ENCODE measurements at regions not wholly inside any gene's neighbourhood (a gene's known extent, or its start where the extent isn't known, plus 50 kb on each side); places are given as distances from the start of the nearest gene placed in this dataset.
"Not testable (repeated sequence)": the region's sequence is repeated elsewhere in the genome, so short reads cannot be mapped to it uniquely, and the experiment has no call there.

- ChIA-PET CTCF (no interaction called here), POLR2A (no interaction called here)
- Histone ChIP-seq H3K27me3 (replicated peaks in 1 of 2; ENCODE audit: control insufficient read depth in 2 of 2, extremely low read depth in 1 of 2, insufficient read depth in 2 of 2, low read length in 1 of 2) (no peaks in the 10 kb centered on the region), H3K36me3 (ENCODE audit: control insufficient read depth in 2 of 2, extremely low read depth in 1 of 2, insufficient read depth in 1 of 2, low read length in 1 of 2) (no peaks in the 10 kb centered on the region), H3K4me3 (ENCODE audit: control insufficient read depth in 1 of 2, extremely low read depth in 1 of 2, low read length in 1 of 2) (no peak overlapping the region), H3K27ac (ENCODE audit: low read length) (no peak overlapping the region), H3K9me3 (no peaks in the 10 kb centered on the region), H3K4me1 (ENCODE audit: control insufficient read depth in 1 of 2, extremely low read depth in 1 of 2, insufficient read depth in 2 of 2, low read length in 2 of 2) (no peaks in the 10 kb centered on the region)
- no peak overlapping the region for H3K27ac Mint-ChIP-seq
- no peaks in the 10 kb centered on the region for H3K4me1 Mint-ChIP-seq
- peaks cover 7 to 20% (median 7%) of the 10 kb centered on the region in 3 donors for H3K9me3 Mint-ChIP-seq
- H3K4me3 Mint-ChIP-seq, result no peak overlapping the region
- DNase-seq, result no peak
- ATAC-seq (replicated peaks in 1 of 4), result no peak
- WGBS (ENCODE audit: insufficient coverage), result 33% methylated on average over 1 of the region's 3 CpGs
- H3K27me3 Mint-ChIP-seq, result no peaks in the 10 kb centered on the region
- no peaks in the 10 kb centered on the region for H3K36me3 Mint-ChIP-seq
Observed at GRCh38 chr7:9507290-9507689, 1073.9 kb downstream of the NXPH1 start.

DNA sequence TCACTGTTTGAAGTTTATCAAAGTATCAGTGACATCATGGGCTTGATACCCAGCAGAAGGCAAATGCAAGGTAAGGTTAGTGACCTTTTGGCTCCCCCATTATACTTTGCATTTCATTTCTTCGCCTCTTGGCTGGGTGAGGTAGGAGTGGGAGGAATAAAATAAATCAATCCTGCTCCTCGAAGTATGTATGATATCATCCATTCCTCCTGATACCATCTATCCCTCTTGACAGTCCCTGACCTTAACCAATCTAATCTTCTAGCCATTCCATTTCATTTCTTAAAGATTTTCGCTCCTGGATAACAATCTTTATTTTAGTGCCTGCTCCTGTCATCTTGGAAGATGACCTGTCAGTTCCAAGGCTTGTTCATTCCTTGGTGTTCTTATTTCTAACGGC is 1083.3 kb downstream of the NXPH1 start:
- 25% methylated on average over 2 of the region's 4 CpGs for WGBS (ENCODE audit: insufficient coverage)

DNA sequence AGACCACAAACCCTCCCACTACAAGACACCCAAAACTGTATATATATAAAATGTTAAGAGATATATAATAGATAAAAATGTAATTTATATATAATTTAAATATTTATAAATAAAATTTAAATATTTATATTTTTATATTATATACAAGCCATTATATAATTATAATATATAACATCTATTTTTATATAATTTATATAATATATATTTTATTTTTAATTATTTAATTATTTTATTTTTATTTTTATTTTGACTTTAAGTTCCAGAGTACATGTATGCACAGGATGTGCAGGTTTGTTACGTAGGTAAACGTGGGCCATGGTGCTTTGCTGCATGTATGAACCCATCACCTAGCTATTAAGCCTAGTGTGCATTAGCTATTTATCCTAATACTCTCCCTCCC is 1090.2 kb downstream of the NXPH1 start:
- Mint-ChIP-seq H3K27me3 (no peaks in the 10 kb centered on the region), H3K4me1 (no peaks in the 10 kb centered on the region), H3K9me3 (peaks cover 0 to 10% (median 5%) of the 10 kb centered on the region in 3 donors), H3K27ac (no peak overlapping the region), H3K36me3 (no peaks in the 10 kb centered on the region), H3K4me3 (no peak overlapping the region)
- no peaks in the 10 kb centered on the region for H3K36me3 ChIP-seq (ENCODE audit: control insufficient read depth in 2 of 2, extremely low read depth in 1 of 2, insufficient read depth in 1 of 2, low read length in 1 of 2)
- H3K4me1 ChIP-seq (ENCODE audit: control insufficient read depth in 1 of 2, extremely low read depth in 1 of 2, insufficient read depth in 2 of 2, low read length in 2 of 2), result no peaks in the 10 kb centered on the region
- ATAC-seq (replicated peaks in 1 of 4) (no peak), DNase-seq (no peak)
- ChIA-PET CTCF (no interaction called here), POLR2A (interaction anchor here in 1 of 2 donors (0.6 kb wide), 1 partner anchor 11 kb away, joined by 8 read pairs; no protein-coding TSS in a partner anchor)
- H3K27me3 ChIP-seq (replicated peaks in 1 of 2; ENCODE audit: control insufficient read depth in 2 of 2, extremely low read depth in 1 of 2, insufficient read depth in 2 of 2, low read length in 1 of 2), result no peaks in the 10 kb centered on the region
- WGBS (ENCODE audit: insufficient coverage), result no CpG with 5 or more reads among the region's 2 CpGs
- no peak overlapping the region for H3K27ac ChIP-seq (ENCODE audit: low read length)
- no peak overlapping the region for H3K4me3 ChIP-seq (ENCODE audit: control insufficient read depth in 1 of 2, extremely low read depth in 1 of 2, low read length in 1 of 2)
- no peaks in the 10 kb centered on the region for H3K9me3 ChIP-seq

More for the DNA sequence above, 1083.3 kb downstream of the NXPH1 start:
- H3K36me3 ChIP-seq (ENCODE audit: control insufficient read depth in 2 of 2, extremely low read depth in 1 of 2, insufficient read depth in 1 of 2, low read length in 1 of 2), result no peaks in the 10 kb centered on the region
- no peak overlapping the region for H3K27ac ChIP-seq (ENCODE audit: low read length)
- no peaks in the 10 kb centered on the region for H3K36me3 Mint-ChIP-seq
- CTCF ChIA-PET, result no interaction called here
- no peaks in the 10 kb centered on the region for H3K27me3 Mint-ChIP-seq
- no peaks in the 10 kb centered on the region for H3K4me1 Mint-ChIP-seq
- H3K9me3 ChIP-seq, result peaks cover 2% of the 10 kb centered on the region
- no peak overlapping the region for H3K27ac Mint-ChIP-seq
- no peak overlapping the region for H3K4me3 ChIP-seq (ENCODE audit: control insufficient read depth in 1 of 2, extremely low read depth in 1 of 2, low read length in 1 of 2)
- ATAC-seq (replicated peaks in 1 of 4) (no peak), DNase-seq (no peak)
- no peaks in the 10 kb centered on the region for H3K27me3 ChIP-seq (replicated peaks in 1 of 2; ENCODE audit: control insufficient read depth in 2 of 2, extremely low read depth in 1 of 2, insufficient read depth in 2 of 2, low read length in 1 of 2)
- no peaks in the 10 kb centered on the region for H3K4me1 ChIP-seq (ENCODE audit: control insufficient read depth in 1 of 2, extremely low read depth in 1 of 2, insufficient read depth in 2 of 2, low read length in 2 of 2)
- peaks cover 10 to 15% (median 13%) of the 10 kb centered on the region in 3 donors for H3K9me3 Mint-ChIP-seq
- H3K4me3 Mint-ChIP-seq, result no peak overlapping the region
- POLR2A ChIA-PET, result no interaction called here

- H3K4me3 Mint-ChIP-seq; H3K36me3 ChIP-seq (ENCODE audit: control insufficient read depth in 2 of 2, extremely low read depth in 1 of 2, insufficient read depth in 1 of 2, low read length in 1 of 2); H3K27ac Mint-ChIP-seq; H3K4me3 ChIP-seq (ENCODE audit: control insufficient read depth in 1 of 2, extremely low read depth in 1 of 2, low read length in 1 of 2); H3K4me1 ChIP-seq (ENCODE audit: control insufficient read depth in 1 of 2, extremely low read depth in 1 of 2, insufficient read depth in 2 of 2, low read length in 2 of 2); ATAC-seq (replicated peaks in 1 of 4); H3K9me3 ChIP-seq; DNase-seq; POLR2A ChIA-PET; H3K36me3 Mint-ChIP-seq; CTCF ChIA-PET; H3K4me1 Mint-ChIP-seq; H3K27me3 Mint-ChIP-seq; H3K27ac ChIP-seq (ENCODE audit: low read length); H3K27me3 ChIP-seq (replicated peaks in 1 of 2; ENCODE audit: control insufficient read depth in 2 of 2, extremely low read depth in 1 of 2, insufficient read depth in 2 of 2, low read length in 1 of 2): not testable (repeated sequence)
- peaks cover 5 to 23% (median 12%) of the 10 kb centered on the region in 3 donors for H3K9me3 Mint-ChIP-seq
- WGBS (ENCODE audit: insufficient coverage), result no CpG with 5 or more reads among the region's 4 CpGs
Observed at GRCh38 chr7:9552431-9552830, 1119.0 kb downstream of the NXPH1 start.

DNA sequence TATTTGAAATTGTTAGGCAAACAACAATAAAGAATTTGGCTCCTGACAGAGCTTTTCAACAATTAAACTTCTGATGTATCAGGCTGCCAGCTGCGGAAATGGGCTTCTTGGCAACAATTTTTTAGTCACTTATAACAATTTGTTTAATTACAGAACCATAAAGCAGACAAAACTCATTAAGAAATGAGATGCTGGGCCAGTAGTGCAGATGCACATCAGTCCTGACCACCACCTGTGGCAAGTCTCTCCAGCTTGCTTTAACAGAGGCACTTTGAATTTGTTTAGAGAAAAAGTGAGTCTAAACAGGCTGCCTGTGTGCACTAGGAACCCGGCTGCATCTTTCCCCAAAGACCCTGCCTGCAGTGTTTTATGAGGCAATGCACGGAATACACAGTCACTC is 1124.4 kb downstream of the NXPH1 start:
- Histone ChIP-seq H3K27me3 (replicated peaks in 1 of 2; ENCODE audit: control insufficient read depth in 2 of 2, extremely low read depth in 1 of 2, insufficient read depth in 2 of 2, low read length in 1 of 2) (no peaks in the 10 kb centered on the region), H3K4me3 (ENCODE audit: control insufficient read depth in 1 of 2, extremely low read depth in 1 of 2, low read length in 1 of 2) (no peak overlapping the region), H3K4me1 (ENCODE audit: control insufficient read depth in 1 of 2, extremely low read depth in 1 of 2, insufficient read depth in 2 of 2, low read length in 2 of 2) (no peaks in the 10 kb centered on the region), H3K36me3 (ENCODE audit: control insufficient read depth in 2 of 2, extremely low read depth in 1 of 2, insufficient read depth in 1 of 2, low read length in 1 of 2) (no peaks in the 10 kb centered on the region), H3K9me3 (no peaks in the 10 kb centered on the region), H3K27ac (ENCODE audit: low read length) (no peak overlapping the region)
- ATAC-seq (replicated peaks in 1 of 4) (no peak), DNase-seq (no peak)
- Mint-ChIP-seq H3K27ac (no peak overlapping the region), H3K4me1 (no peaks in the 10 kb centered on the region), H3K9me3 (peaks cover 0 to 7% (median 5%) of the 10 kb centered on the region in 3 donors), H3K36me3 (no peaks in the 10 kb centered on the region), H3K4me3 (no peak overlapping the region), H3K27me3 (no peaks in the 10 kb centered on the region)
- no CpG with 5 or more reads among the region's 3 CpGs for WGBS (ENCODE audit: insufficient coverage)
- ChIA-PET POLR2A (no interaction called here), CTCF (no interaction called here)

DNA sequence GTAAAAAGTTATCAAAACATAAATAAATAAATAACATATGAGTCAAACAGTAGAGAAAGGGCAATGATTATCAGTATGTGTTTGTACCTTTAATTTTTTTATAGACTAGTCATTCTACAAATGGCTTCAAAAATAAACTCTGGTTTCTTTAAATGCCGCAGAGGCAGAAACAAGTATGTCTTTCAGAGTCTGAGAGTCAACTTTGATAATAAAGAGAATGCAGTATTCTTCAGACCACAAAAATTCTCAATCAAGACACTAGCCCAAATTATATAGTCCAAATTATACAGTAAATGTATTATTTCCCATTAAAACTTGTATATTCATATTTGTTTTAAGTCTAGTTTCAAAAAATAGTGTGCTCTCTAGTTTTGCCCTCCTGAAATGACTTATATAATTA is 1142.3 kb downstream of the NXPH1 start:
- H3K4me1 Mint-ChIP-seq, result no peaks in the 10 kb centered on the region
- DNase-seq (no peak), ATAC-seq (replicated peaks in 1 of 4) (no peak)
- Histone ChIP-seq H3K36me3 (ENCODE audit: control insufficient read depth in 2 of 2, extremely low read depth in 1 of 2, insufficient read depth in 1 of 2, low read length in 1 of 2) (no peaks in the 10 kb centered on the region), H3K4me3 (ENCODE audit: control insufficient read depth in 1 of 2, extremely low read depth in 1 of 2, low read length in 1 of 2) (no peak overlapping the region), H3K4me1 (ENCODE audit: control insufficient read depth in 1 of 2, extremely low read depth in 1 of 2, insufficient read depth in 2 of 2, low read length in 2 of 2) (no peaks in the 10 kb centered on the region), H3K27me3 (replicated peaks in 1 of 2; ENCODE audit: control insufficient read depth in 2 of 2, extremely low read depth in 1 of 2, insufficient read depth in 2 of 2, low read length in 1 of 2) (no peaks in the 10 kb centered on the region), H3K9me3 (no peaks in the 10 kb centered on the region), H3K27ac (ENCODE audit: low read length) (no peak overlapping the region)
- no peaks in the 10 kb centered on the region for H3K27me3 Mint-ChIP-seq
- no CpG with 5 or more reads among the region's 1 CpG for WGBS (ENCODE audit: insufficient coverage)
- CTCF ChIA-PET, result no interaction called here
- H3K9me3 Mint-ChIP-seq, result peaks cover 5 to 18% (median 12%) of the 10 kb centered on the region in 3 donors
- H3K36me3 Mint-ChIP-seq, result no peaks in the 10 kb centered on the region
- no peak overlapping the region for H3K27ac Mint-ChIP-seq
- POLR2A ChIA-PET, result no interaction called here
- no peak overlapping the region for H3K4me3 Mint-ChIP-seq

DNA sequence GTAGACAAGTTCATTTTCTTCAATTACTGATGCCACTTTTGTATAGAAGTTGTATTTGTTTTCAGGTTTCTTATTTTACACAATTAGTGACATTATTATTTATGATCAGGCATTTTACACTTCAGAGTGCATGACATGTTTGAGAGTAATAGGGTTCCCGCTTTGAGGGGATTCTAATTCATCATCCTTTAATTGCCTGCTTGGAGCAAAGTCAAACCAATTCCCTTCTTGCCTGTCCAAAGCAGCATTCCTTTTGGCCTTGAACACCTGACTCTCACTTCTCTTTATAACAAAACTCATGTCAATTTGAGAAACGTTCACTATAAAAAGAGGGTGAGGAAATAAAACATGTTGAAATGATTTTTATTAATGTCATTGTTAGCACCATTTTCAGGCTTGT is 1149.4 kb downstream of the NXPH1 start:
- H3K27me3 Mint-ChIP-seq, result no peaks in the 10 kb centered on the region
- H3K36me3 Mint-ChIP-seq, result no peaks in the 10 kb centered on the region

More for the DNA sequence above, 1149.4 kb downstream of the NXPH1 start:
- Histone ChIP-seq H3K9me3 (no peaks in the 10 kb centered on the region), H3K27me3 (replicated peaks in 1 of 2; ENCODE audit: control insufficient read depth in 2 of 2, extremely low read depth in 1 of 2, insufficient read depth in 2 of 2, low read length in 1 of 2) (no peaks in the 10 kb centered on the region), H3K36me3 (ENCODE audit: control insufficient read depth in 2 of 2, extremely low read depth in 1 of 2, insufficient read depth in 1 of 2, low read length in 1 of 2) (no peaks in the 10 kb centered on the region), H3K4me3 (ENCODE audit: control insufficient read depth in 1 of 2, extremely low read depth in 1 of 2, low read length in 1 of 2) (no peak overlapping the region), H3K27ac (ENCODE audit: low read length) (no peak overlapping the region), H3K4me1 (ENCODE audit: control insufficient read depth in 1 of 2, extremely low read depth in 1 of 2, insufficient read depth in 2 of 2, low read length in 2 of 2) (no peaks in the 10 kb centered on the region)
- H3K4me3 Mint-ChIP-seq, result no peak overlapping the region
- H3K27ac Mint-ChIP-seq, result no peak overlapping the region
- ATAC-seq (replicated peaks in 1 of 4) (no peak), DNase-seq (no peak)
- peaks cover 5 to 9% (median 6%) of the 10 kb centered on the region in 3 donors for H3K9me3 Mint-ChIP-seq
- ChIA-PET POLR2A (no interaction called here), CTCF (no interaction called here)
- H3K4me1 Mint-ChIP-seq, result no peaks in the 10 kb centered on the region
- WGBS (ENCODE audit: insufficient coverage), result no CpG with 5 or more reads among the region's 2 CpGs

Measured in T-cell (primary cell).